ENCODE measurements at regions not wholly inside any gene's neighbourhood (a gene's known extent, or its start where the extent isn't known, plus 50 kb on each side); places are given as distances from the start of the nearest gene placed in this dataset.
"Not testable (repeated sequence)": the region's sequence is repeated elsewhere in the genome, so short reads cannot be mapped to it uniquely, and the experiment has no call there.

GRCh38 chr5:123949807-123950340 is 437.9 kb downstream of the CSNK1G3 start:
- Histone ChIP-seq H3K4me1 (peaks cover 15% of the 10 kb centered on the region), H3K27ac (no peak overlapping the region), H3K4me3 (no peak overlapping the region), H3K9me3 (replicated peaks) (no peaks in the 10 kb centered on the region; the same call in 1 of the 2 replicates), H3K27me3 (no peaks in the 10 kb centered on the region), H3K36me3 (no peaks in the 10 kb centered on the region)
- DNase-seq = no peak

GRCh38 chr5:123949043-123949804 is 437.2 kb downstream of the CSNK1G3 start:
- Histone ChIP-seq H3K27ac (no peak overlapping the region), H3K36me3 (no peaks in the 10 kb centered on the region), H3K9me3 (replicated peaks) (no peaks in the 10 kb centered on the region; the same call in 1 of the 2 replicates), H3K4me1 (peaks cover 15% of the 10 kb centered on the region), H3K4me3 (no peak overlapping the region), H3K27me3 (no peaks in the 10 kb centered on the region)
- DNase-seq = no peak

GRCh38 chr5:123947797-123948196 is 435.8 kb downstream of the CSNK1G3 start:
- H3K27ac ChIP-seq = no peak overlapping the region
- H3K9me3 ChIP-seq (replicated peaks) = no peaks in the 10 kb centered on the region
- H3K36me3 ChIP-seq = no peaks in the 10 kb centered on the region
- H3K4me3 ChIP-seq = no peak overlapping the region
- DNase-seq = no peak
- H3K27me3 ChIP-seq = no peaks in the 10 kb centered on the region
- peaks cover 15% of the 10 kb centered on the region for H3K4me1 ChIP-seq

- no peak overlapping the region for H3K27ac ChIP-seq
- H3K27me3 ChIP-seq = no peaks in the 10 kb centered on the region
- no peaks in the 10 kb centered on the region for H3K9me3 ChIP-seq (replicated peaks)
- H3K4me1 ChIP-seq = no peaks in the 10 kb centered on the region
- H3K36me3 ChIP-seq = no peaks in the 10 kb centered on the region
- no peak overlapping the region for H3K4me3 ChIP-seq
- DNase-seq = peak in 1 of 2 experiments; percentile 20
These were observed 433.6 kb downstream of the CSNK1G3 start for GRCh38 chr5:123945548-123945947.

GRCh38 chr5:123943151-123943550 is 431.2 kb downstream of the CSNK1G3 start:
- Histone ChIP-seq H3K9me3 (replicated peaks) (no peaks in the 10 kb centered on the region; the same call in none of the 2 replicates), H3K4me3 (no peak overlapping the region), H3K4me1 (no peaks in the 10 kb centered on the region; the same call in 1 of the 2 replicates), H3K36me3 (no peaks in the 10 kb centered on the region), H3K27ac (no peak overlapping the region), H3K27me3 (no peaks in the 10 kb centered on the region)
- no peak for DNase-seq

GRCh38 chr5:123940416-123940815 is 428.4 kb downstream of the CSNK1G3 start:
- DNase-seq = no peak
- peaks cover 8% of the 10 kb centered on the region for H3K9me3 ChIP-seq (replicated peaks)
- no peaks in the 10 kb centered on the region for H3K36me3 ChIP-seq
- no peak overlapping the region for H3K4me3 ChIP-seq
- no peaks in the 10 kb centered on the region; the same call in 1 of the 2 replicates for H3K4me1 ChIP-seq
- no peaks in the 10 kb centered on the region for H3K27me3 ChIP-seq
- no peak overlapping the region for H3K27ac ChIP-seq

GRCh38 chr5:123937230-123937629 is 425.3 kb downstream of the CSNK1G3 start:
- Histone ChIP-seq H3K27ac (no peak overlapping the region), H3K9me3 (replicated peaks) (peaks cover 8% of the 10 kb centered on the region), H3K4me1 (no peaks in the 10 kb centered on the region; the same call in 1 of the 2 replicates), H3K4me3 (no peak overlapping the region), H3K27me3 (no peaks in the 10 kb centered on the region), H3K36me3 (no peaks in the 10 kb centered on the region)
- peak; percentile 67 to 87 for DNase-seq

- peaks cover 8% of the 10 kb centered on the region for H3K9me3 ChIP-seq (replicated peaks)
- peak in 1 of 2 experiments; percentile 12 for DNase-seq
- no peak overlapping the region for H3K27ac ChIP-seq
- no peaks in the 10 kb centered on the region for H3K36me3 ChIP-seq
- no peak overlapping the region for H3K4me3 ChIP-seq
- H3K27me3 ChIP-seq = no peaks in the 10 kb centered on the region
- H3K4me1 ChIP-seq = no peaks in the 10 kb centered on the region; the same call in 1 of the 2 replicates
These were observed 424.6 kb downstream of the CSNK1G3 start for GRCh38 chr5:123936548-123936947.

GRCh38 chr5:123933812-123934211 is 421.8 kb downstream of the CSNK1G3 start:
- not testable (repeated sequence) for DNase-seq; H3K9me3 ChIP-seq (replicated peaks); H3K27me3 ChIP-seq; H3K27ac ChIP-seq; H3K4me3 ChIP-seq; H3K36me3 ChIP-seq; H3K4me1 ChIP-seq

- Histone ChIP-seq H3K4me3 (no peak overlapping the region), H3K4me1 (no peaks in the 10 kb centered on the region), H3K27ac (no peak overlapping the region), H3K27me3 (no peaks in the 10 kb centered on the region), H3K9me3 (replicated peaks) (no peaks in the 10 kb centered on the region; the same call in 1 of the 2 replicates), H3K36me3 (no peaks in the 10 kb centered on the region)
- DNase-seq = no peak
These were observed 417.1 kb downstream of the CSNK1G3 start for GRCh38 chr5:123929055-123929474.

- H3K27ac ChIP-seq = no peak overlapping the region
- H3K27me3 ChIP-seq = no peaks in the 10 kb centered on the region
- DNase-seq = no peak
- no peaks in the 10 kb centered on the region; the same call in 1 of the 2 replicates for H3K9me3 ChIP-seq (replicated peaks)
- H3K36me3 ChIP-seq = no peaks in the 10 kb centered on the region
- H3K4me3 ChIP-seq = no peak overlapping the region
- H3K4me1 ChIP-seq = no peaks in the 10 kb centered on the region
These were observed 416.4 kb downstream of the CSNK1G3 start for GRCh38 chr5:123928401-123928800.

- no peaks in the 10 kb centered on the region for H3K27me3 ChIP-seq
- H3K36me3 ChIP-seq = no peaks in the 10 kb centered on the region
- no peak overlapping the region for H3K4me3 ChIP-seq
- DNase-seq = no peak
- no peaks in the 10 kb centered on the region; the same call in 1 of the 2 replicates for H3K9me3 ChIP-seq (replicated peaks)
- peaks cover 12% of the 10 kb centered on the region for H3K4me1 ChIP-seq
- H3K27ac ChIP-seq = no peak overlapping the region
These were observed 409.2 kb downstream of the CSNK1G3 start for GRCh38 chr5:123921193-123921592.

GRCh38 chr5:123916345-123917121 is 404.6 kb downstream of the CSNK1G3 start:
- Histone ChIP-seq H3K4me3 (peak overlapping the region; percentile 8), H3K4me1 (peaks cover 17% of the 10 kb centered on the region), H3K27me3 (no peaks in the 10 kb centered on the region), H3K36me3 (no peaks in the 10 kb centered on the region), H3K27ac (peak overlapping the region; percentile 58), H3K9me3 (replicated peaks) (no peaks in the 10 kb centered on the region)
- peak; percentile 19 to 52 for DNase-seq

- Histone ChIP-seq H3K9me3 (replicated peaks) (no peaks in the 10 kb centered on the region), H3K4me1 (peaks cover 17% of the 10 kb centered on the region), H3K27me3 (no peaks in the 10 kb centered on the region), H3K4me3 (no peak overlapping the region), H3K36me3 (no peaks in the 10 kb centered on the region), H3K27ac (no peak overlapping the region)
- DNase-seq = no peak
These were observed 402.4 kb downstream of the CSNK1G3 start for GRCh38 chr5:123914333-123914732.

GRCh38 chr5:123907349-123907748 is 395.4 kb downstream of the CSNK1G3 start:
- H3K27ac ChIP-seq = no peak overlapping the region

More at GRCh38 chr5:123907349-123907748, 395.4 kb downstream of the CSNK1G3 start:
- Histone ChIP-seq H3K4me3 (no peak overlapping the region), H3K36me3 (no peaks in the 10 kb centered on the region), H3K27me3 (no peaks in the 10 kb centered on the region), H3K4me1 (no peaks in the 10 kb centered on the region), H3K9me3 (replicated peaks) (no peaks in the 10 kb centered on the region)
- no peak for DNase-seq

Measured in SJCRH30 (cell line).